K562 (cell line): ENCODE measurements at regions not wholly inside any gene's neighbourhood (a gene's known extent, or its start where the extent isn't known, plus 50 kb on each side); places are given as distances from the start of the nearest gene placed in this dataset.

Source experiments
- CREB3 ChIP-seq: fragments of 450-650 bp; conservative IDR thresholded peaks from 2 replicates; pipeline ENCODE4 v1.6.1; 2016; ENCODE audit warnings: missing genetic modification characterization, low read depth, mild to moderate bottlenecking, missing compliant biosample characterization, moderate library complexity
- MGA ChIP-seq: fragments of 450-650 bp; IDR thresholded peaks from 2 replicates; pipeline ENCODE4 v1.6.1; 2016; ENCODE audit warnings: mild to moderate bottlenecking, moderate library complexity
- MIER1 ChIP-seq: fragments of 450-650 bp; IDR thresholded peaks from 2 replicates; pipeline ENCODE4 v1.6.1; 2016; ENCODE audit warnings: antibody characterized with exemption, mild to moderate bottlenecking, low read depth
- NCOA4 ChIP-seq: fragments of 450-650 bp; IDR thresholded peaks from 2 replicates; pipeline ENCODE4 v1.6.1; 2018; ENCODE audit warnings: mild to moderate bottlenecking; ENCODE audit not compliant: partially characterized antibody
- ZC3H8 ChIP-seq: fragments of 450-650 bp; IDR thresholded peaks from 2 replicates; pipeline ENCODE4 v1.6.1; 2017
- ZNF395 ChIP-seq: fragments of 200-800 bp; sonication (Bioruptor generic); IDR thresholded peaks from 2 replicates; pipeline ENCODE4 v1.6.1; 2017; ENCODE audit warnings: missing genetic modification characterization, missing compliant biosample characterization

- TF ChIP-seq MGA (no peak), MIER1 (no peak), NCOA4 (no peak), ZNF395 (CRISPR knock-in tag) (no peak), CREB3 (tag) (no peak), ZC3H8 (no peak)
Observed at GRCh38 chr18:37649930-37650329, 84.3 kb upstream of the CELF4 start (continued).
